OCI-LY7 (cell line): ENCODE measurements at regions not wholly inside any gene's neighbourhood (a gene's known extent, or its start where the extent isn't known, plus 50 kb on each side); places are given as distances from the start of the nearest gene placed in this dataset.

Experiments used
- BruUV-seq: library from RNA; stranded (reverse); fragments of 400-500 nt; replicated peaks from 2 replicates; lab custom pipeline; 2021; lab: Mats Ljungman, UMichigan
- CTCF ChIA-PET: fragments of 300-600 bp; sonication (Branson Sonifier 250); formaldehyde crosslinking; loops from one replicate; lab custom pipeline; 2022; ENCODE audit warnings: antibody characterized with exemption; ENCODE audit not compliant: unreplicated experiment; lab: Charles Lee
- POLR2A ChIA-PET: fragments of 300-600 bp; sonication (Branson Sonifier 250); formaldehyde crosslinking; loops from one replicate; lab custom pipeline; 2022; ENCODE audit warnings: antibody characterized with exemption; lab: Charles Lee
- DNase-seq: peaks from one replicate; pipeline ENCODE4 v3.0.0-alpha.2; 2015; ENCODE audit warnings: low spot score
- H2AFZ ChIP-seq: fragments of 200-600 bp; sonication (generic), shearing (Covaris generic); 2 replicates; pipeline ENCODE4 v1.6.1; 2014; ENCODE audit warnings: mild to moderate bottlenecking, antibody characterized with exemption, low read length, moderate library complexity
- H3K27ac ChIP-seq: fragments of 200-600 bp; sonication (generic); 2 replicates; pipeline ENCODE4 v1.5.1; 2014; ENCODE audit warnings: mixed run types, low read depth, mild to moderate bottlenecking, moderate library complexity, low read length, inconsistent platforms; ENCODE audit not compliant: poor library complexity, severe bottlenecking
- H3K36me3 ChIP-seq: fragments of 200-600 bp; sonication (generic); 2 replicates; pipeline ENCODE4 v1.6.1; 2014; ENCODE audit warnings: mild to moderate bottlenecking, antibody characterized with exemption, low read length, moderate library complexity, mixed read lengths; ENCODE audit not compliant: insufficient read depth
- H3K4me1 ChIP-seq: fragments of 200-600 bp; sonication (generic); 2 replicates; pipeline ENCODE4 v1.5.1; 2014; ENCODE audit warnings: mild to moderate bottlenecking, low read length; ENCODE audit not compliant: insufficient read depth, poor library complexity, severe bottlenecking
- H3K4me2 ChIP-seq: fragments of 200-600 bp; sonication (generic); 2 replicates; pipeline ENCODE4 v1.6.1; 2014; ENCODE audit warnings: mild to moderate bottlenecking, low read length
- H3K4me3 ChIP-seq: fragments of 200-600 bp; sonication (generic); 2 replicates; pipeline ENCODE4 v1.5.1; 2014; ENCODE audit warnings: mild to moderate bottlenecking, low read depth, low read length; ENCODE audit not compliant: poor library complexity, severe bottlenecking
- H3K79me2 ChIP-seq: fragments of 200-600 bp; sonication (generic); 2 replicates; pipeline ENCODE4 v1.6.1; 2016; ENCODE audit warnings: low read depth, mild to moderate bottlenecking, low read length, moderate library complexity, mixed read lengths; ENCODE audit not compliant: insufficient read depth
- H3K9me2 ChIP-seq: fragments of 200-600 bp; sonication (generic); 2 replicates; pipeline ENCODE4 v1.6.1; 2016; ENCODE audit warnings: mild to moderate bottlenecking, low read length, mixed read lengths; ENCODE audit not compliant: insufficient read depth
- H3K9me3 ChIP-seq: fragments of 200-600 bp; sonication (generic); 2 replicates; pipeline ENCODE4 v1.6.1; 2014; ENCODE audit warnings: mild to moderate bottlenecking, mixed run types, low read length, mixed read lengths
- H4K20me1 ChIP-seq: fragments of 200-600 bp; sonication (generic); 2 replicates; pipeline ENCODE4 v1.6.1; 2014; ENCODE audit warnings: mild to moderate bottlenecking, antibody characterized with exemption, low read length, moderate library complexity, mixed read lengths; ENCODE audit not compliant: insufficient read depth
- EZH2phosphoT487 ChIP-seq: fragments of 200-600 bp; sonication (generic); IDR thresholded peaks from 2 replicates; pipeline ENCODE4 v1.6.1; 2018; ENCODE audit warnings: low read depth, borderline replicate concordance, mild to moderate bottlenecking, mixed run types, antibody characterized with exemption, low read length, moderate library complexity, mixed read lengths
- intact Hi-C: fragments of 100-400 bp; cut with micrococcal nuclease; formaldehyde crosslinking; loops from one replicate; pipeline ENCODE4 v1.10.0; 2022; ENCODE audit not compliant: unreplicated experiment
- TF ChIP-seq, protein P1 (sequence below): fragments of 200-600 bp; sonication (generic); conservative IDR thresholded peaks from 2 replicates; pipeline ENCODE4 v1.5.1; 2014; ENCODE audit warnings: mild to moderate bottlenecking, antibody characterized with exemption, low read length, moderate library complexity, mixed read lengths

DNA sequence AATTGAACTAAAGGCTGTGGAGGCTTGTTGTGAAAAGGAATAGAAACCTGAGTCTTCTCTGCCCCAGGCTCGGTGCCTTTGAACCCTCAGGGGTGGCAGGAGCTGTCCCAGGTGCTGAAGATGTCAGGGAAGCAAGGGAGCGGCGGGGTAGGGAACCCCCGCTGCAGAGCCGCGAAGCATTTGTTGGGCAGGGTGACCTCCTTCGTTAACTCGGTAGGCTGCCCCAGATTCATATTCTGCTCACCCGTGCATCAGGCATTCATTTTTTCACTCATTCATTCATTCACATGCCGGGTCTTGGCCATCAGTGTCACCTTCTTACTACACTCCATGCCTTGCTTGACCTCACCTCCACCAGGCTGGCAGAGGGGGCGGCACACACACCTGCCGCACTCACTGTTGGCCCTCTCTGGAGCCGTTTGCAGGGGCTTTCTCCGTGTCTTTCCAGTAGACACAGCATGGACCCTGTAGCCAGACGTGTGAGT is 618.9 kb downstream of the BRD1 start:
- H3K27ac ChIP-seq: no peak overlapping the region
- no peaks in the 10 kb centered on the region for H3K9me2 ChIP-seq
- no peak overlapping the region for H3K4me2 ChIP-seq
- intact Hi-C loops: no loop called here
- BruUV-seq: no TSS peak
- no peak for TF ChIP-seq EZH2phosphoT487
- TF ChIP-seq, protein P1, sequence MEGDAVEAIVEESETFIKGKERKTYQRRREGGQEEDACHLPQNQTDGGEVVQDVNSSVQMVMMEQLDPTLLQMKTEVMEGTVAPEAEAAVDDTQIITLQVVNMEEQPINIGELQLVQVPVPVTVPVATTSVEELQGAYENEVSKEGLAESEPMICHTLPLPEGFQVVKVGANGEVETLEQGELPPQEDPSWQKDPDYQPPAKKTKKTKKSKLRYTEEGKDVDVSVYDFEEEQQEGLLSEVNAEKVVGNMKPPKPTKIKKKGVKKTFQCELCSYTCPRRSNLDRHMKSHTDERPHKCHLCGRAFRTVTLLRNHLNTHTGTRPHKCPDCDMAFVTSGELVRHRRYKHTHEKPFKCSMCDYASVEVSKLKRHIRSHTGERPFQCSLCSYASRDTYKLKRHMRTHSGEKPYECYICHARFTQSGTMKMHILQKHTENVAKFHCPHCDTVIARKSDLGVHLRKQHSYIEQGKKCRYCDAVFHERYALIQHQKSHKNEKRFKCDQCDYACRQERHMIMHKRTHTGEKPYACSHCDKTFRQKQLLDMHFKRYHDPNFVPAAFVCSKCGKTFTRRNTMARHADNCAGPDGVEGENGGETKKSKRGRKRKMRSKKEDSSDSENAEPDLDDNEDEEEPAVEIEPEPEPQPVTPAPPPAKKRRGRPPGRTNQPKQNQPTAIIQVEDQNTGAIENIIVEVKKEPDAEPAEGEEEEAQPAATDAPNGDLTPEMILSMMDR: no peak
- H3K79me2 ChIP-seq: no peaks in the 10 kb centered on the region
- H3K4me3 ChIP-seq: no peak overlapping the region
- H3K36me3 ChIP-seq: no peaks in the 10 kb centered on the region
- DNase-seq: peak; percentile 7
- POLR2A ChIA-PET: no interaction called here
- no peaks in the 10 kb centered on the region for H3K4me1 ChIP-seq
- no peaks in the 10 kb centered on the region for H4K20me1 ChIP-seq
- no peak overlapping the region for H2AFZ ChIP-seq
- CTCF ChIA-PET: interaction anchor here (0.7 kb wide), 1 partner anchor 64 kb away, joined by 6 read pairs; no protein-coding TSS in a partner anchor
- no peaks in the 10 kb centered on the region for H3K9me3 ChIP-seq

DNA sequence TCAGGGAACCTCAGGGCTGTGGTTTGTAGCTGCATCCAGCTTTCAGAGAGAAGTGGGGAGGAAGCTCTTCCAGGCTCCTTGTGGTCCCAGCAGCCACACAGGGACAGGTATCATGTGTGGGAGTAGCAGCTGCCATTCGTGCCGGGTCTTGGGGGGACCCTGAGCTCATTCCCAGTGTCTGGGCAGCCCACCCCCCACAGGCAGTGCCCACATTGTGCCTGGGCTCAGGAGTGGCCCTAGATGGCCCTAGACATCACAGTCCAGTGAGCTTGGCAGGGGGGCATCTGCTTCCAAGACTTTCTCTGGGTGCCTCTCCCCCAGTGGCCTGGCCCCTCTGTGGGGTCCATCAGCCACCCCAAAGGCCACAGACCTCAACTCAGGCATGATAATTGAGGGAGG is 619.7 kb downstream of the BRD1 start:
- ChIA-PET CTCF (no interaction called here), POLR2A (no interaction called here)
- TF ChIP-seq, protein P1: no peak
- no peak for TF ChIP-seq EZH2phosphoT487
- Histone ChIP-seq H3K4me3 (no peak overlapping the region), H3K9me2 (no peaks in the 10 kb centered on the region), H3K9me3 (no peaks in the 10 kb centered on the region), H3K36me3 (no peaks in the 10 kb centered on the region), H2AFZ (no peak overlapping the region), H4K20me1 (no peaks in the 10 kb centered on the region), H3K4me2 (no peak overlapping the region), H3K4me1 (no peaks in the 10 kb centered on the region), H3K79me2 (no peaks in the 10 kb centered on the region), H3K27ac (no peak overlapping the region)
- no TSS peak for BruUV-seq
- no peak for DNase-seq
- intact Hi-C loops: no loop called here

DNA sequence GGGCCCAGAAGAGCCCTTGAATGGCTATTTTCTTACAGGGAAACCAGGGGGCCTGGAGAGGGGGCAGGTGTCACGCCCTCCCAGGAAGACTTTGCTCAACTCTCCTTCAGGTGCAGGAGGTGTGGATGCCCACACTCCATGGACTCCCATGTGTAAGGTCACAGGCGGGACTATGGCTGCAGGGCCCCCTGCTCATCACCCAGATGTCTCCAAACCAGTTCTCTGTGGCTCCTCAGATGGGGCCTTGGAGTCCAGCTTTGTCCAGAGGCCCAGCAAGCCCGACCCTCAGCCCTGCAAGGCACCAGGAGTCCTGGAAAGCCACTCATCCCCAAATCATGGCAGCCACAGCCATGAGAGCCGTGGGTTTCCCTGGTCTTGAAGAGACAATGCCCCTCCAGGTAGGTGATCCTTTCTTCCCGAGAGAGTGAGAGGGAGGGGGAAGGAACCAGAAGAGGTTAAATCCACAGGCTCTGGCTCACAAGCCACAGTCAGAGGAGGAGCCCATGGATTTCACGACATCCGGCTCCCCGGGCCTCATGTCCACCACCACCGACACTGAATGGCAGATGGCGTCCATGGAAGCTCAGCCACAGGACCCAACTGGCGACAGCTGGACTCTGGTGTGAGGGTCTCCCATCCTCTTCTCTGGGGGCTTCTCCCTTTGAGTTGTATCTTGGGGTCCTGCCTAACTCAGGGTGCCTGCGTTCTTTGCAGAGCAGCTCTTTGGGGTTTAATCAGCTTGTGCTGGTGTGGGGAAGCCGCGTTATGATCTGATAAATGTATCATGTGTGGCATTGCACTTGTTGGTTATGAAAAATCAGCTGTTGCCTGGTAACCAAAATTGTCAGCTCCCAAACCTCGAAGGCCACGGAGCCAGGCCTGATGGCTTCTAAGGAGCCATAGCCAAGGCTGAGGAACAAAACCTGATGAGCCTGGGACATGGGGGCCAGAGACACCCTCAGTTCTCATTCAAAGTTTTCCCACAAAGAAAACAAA is 620.4 kb downstream of the BRD1 start:
- ChIA-PET CTCF (no interaction called here), POLR2A (no interaction called here)
- H3K4me2 ChIP-seq: no peak overlapping the region
- no peaks in the 10 kb centered on the region for H3K79me2 ChIP-seq
- no peaks in the 10 kb centered on the region for H4K20me1 ChIP-seq
- no peak for DNase-seq
- intact Hi-C loops: no loop called here
- H3K36me3 ChIP-seq: no peaks in the 10 kb centered on the region
- BruUV-seq: no TSS peak
- H2AFZ ChIP-seq: no peak overlapping the region
- H3K4me1 ChIP-seq: no peaks in the 10 kb centered on the region
- TF ChIP-seq, protein P1: no peak
- TF ChIP-seq EZH2phosphoT487: no peak
- H3K9me3 ChIP-seq: no peaks in the 10 kb centered on the region
- no peak overlapping the region for H3K4me3 ChIP-seq
- H3K9me2 ChIP-seq: no peaks in the 10 kb centered on the region
- no peak overlapping the region for H3K27ac ChIP-seq
